WTC11 (cell line): ENCODE measurements at regions not wholly inside any gene's neighbourhood (a gene's known extent, or its start where the extent isn't known, plus 50 kb on each side); places are given as distances from the start of the nearest gene placed in this dataset.

Source experiments
- ATAC-seq: fragments of 200-7000 bp; cut with Tn5 transposase; 2 replicates; pipeline ENCODE4 v1.10.0; 2021; ENCODE audit warnings: mild to moderate bottlenecking, moderate library complexity
- CTCF ChIA-PET: fragments of 300-600 bp; sonication (Branson Sonifier 250); formaldehyde crosslinking; loops from one replicate; lab custom pipeline; 2021; ENCODE audit warnings: antibody characterized with exemption; lab: Charles Lee
- POLR2A ChIA-PET: fragments of 350-600 bp; sonication (Branson Sonifier 250); formaldehyde crosslinking; loops from one replicate; lab custom pipeline; 2021; ENCODE audit warnings: antibody characterized with exemption; lab: Charles Lee
- DNase-seq: peaks from one replicate; pipeline ENCODE4 v3.0.0; 2021; ENCODE audit warnings: low spot score
- H3K27ac Mint-ChIP-seq: 2 replicates; pipeline ENCODE4 v1.8.0; 2021; ENCODE audit warnings: mixed read lengths
- H3K27me3 Mint-ChIP-seq: 2 replicates; pipeline ENCODE4 v1.8.0; 2021; ENCODE audit warnings: low read depth, mild to moderate bottlenecking, moderate library complexity, mixed read lengths
- H3K36me3 Mint-ChIP-seq: 2 replicates; pipeline ENCODE4 v1.8.0; 2021; ENCODE audit warnings: mixed read lengths
- H3K4me1 Mint-ChIP-seq: 2 replicates; pipeline ENCODE4 v1.8.0; 2022; ENCODE audit warnings: mixed read lengths
- H3K4me3 Mint-ChIP-seq: 2 replicates; pipeline ENCODE4 v1.8.0; 2021; ENCODE audit warnings: mild to moderate bottlenecking, moderate library complexity, mixed read lengths
- H3K9me3 Mint-ChIP-seq: 2 replicates; pipeline ENCODE4 v1.8.0; 2021; ENCODE audit warnings: mixed read lengths
- ATF3 ChIP-seq: sonication (generic); formaldehyde crosslinking; conservative IDR thresholded peaks from 2 replicates; pipeline ENCODE4 v1.8.1; 2022; ENCODE audit warnings: mild to moderate bottlenecking, missing genetic modification reagents
- ESRRA ChIP-seq: sonication (generic); formaldehyde crosslinking; IDR thresholded peaks from 2 replicates; pipeline ENCODE4 v1.8.1; 2022; ENCODE audit warnings: mild to moderate bottlenecking, missing genetic modification reagents, borderline replicate concordance
- FOXP1 ChIP-seq: sonication (generic); formaldehyde crosslinking; IDR thresholded peaks from 2 replicates; pipeline ENCODE4 v1.8.0; 2022; ENCODE audit warnings: missing genetic modification reagents, mild to moderate bottlenecking, moderate library complexity, borderline replicate concordance
- GABPB1 ChIP-seq: sonication (generic); formaldehyde crosslinking; IDR thresholded peaks from 2 replicates; pipeline ENCODE4 v1.8.1; 2023; ENCODE audit warnings: mild to moderate bottlenecking, missing genetic modification reagents
- GTF2I ChIP-seq: fragments of 250-450 bp; sonication (Bioruptor Pico); conservative IDR thresholded peaks from 2 replicates; pipeline ENCODE4 v1.4.0; 2021; ENCODE audit warnings: mild to moderate bottlenecking
- HMGA2 ChIP-seq: fragments of 250-450 bp; sonication (Bioruptor Pico); IDR thresholded peaks from 2 replicates; pipeline ENCODE4 v1.4.0; 2021; ENCODE audit warnings: mild to moderate bottlenecking, moderate library complexity
- JAZF1 ChIP-seq: fragments of 250-450 bp; sonication (Bioruptor Pico); IDR thresholded peaks from 2 replicates; pipeline ENCODE4 v1.9.0; 2021; ENCODE audit warnings: moderate library complexity, mild to moderate bottlenecking, inconsistent platforms
- NFE2L1 ChIP-seq: sonication (generic); formaldehyde crosslinking; IDR thresholded peaks from 2 replicates; pipeline ENCODE4 v1.8.1; 2023; ENCODE audit warnings: missing genetic modification reagents
- PRRX2 ChIP-seq: fragments of 250-450 bp; sonication (Bioruptor Pico); IDR thresholded peaks from 2 replicates; pipeline ENCODE4 v1.8.0; 2021; ENCODE audit warnings: mild to moderate bottlenecking
- TEAD1 ChIP-seq: sonication (generic); formaldehyde crosslinking; IDR thresholded peaks from 2 replicates; pipeline ENCODE4 v1.8.0; 2022; ENCODE audit warnings: mild to moderate bottlenecking, missing genetic modification reagents
- TP53 ChIP-seq: sonication (generic); formaldehyde crosslinking; IDR thresholded peaks from 2 replicates; pipeline ENCODE4 v1.8.1; 2023; ENCODE audit warnings: mild to moderate bottlenecking, missing genetic modification reagents
- USF2 ChIP-seq: sonication (generic); formaldehyde crosslinking; IDR thresholded peaks from 2 replicates; pipeline ENCODE4 v1.8.1; 2023; ENCODE audit warnings: mild to moderate bottlenecking, missing genetic modification reagents, moderate library complexity
- ZBTB21 ChIP-seq: sonication (generic); formaldehyde crosslinking; IDR thresholded peaks from 2 replicates; pipeline ENCODE4 v1.8.1; 2023; ENCODE audit warnings: mild to moderate bottlenecking, missing genetic modification reagents, borderline replicate concordance
- ZBTB43 ChIP-seq: sonication (generic); formaldehyde crosslinking; IDR thresholded peaks from 2 replicates; pipeline ENCODE4 v1.8.1; 2023; ENCODE audit warnings: mild to moderate bottlenecking, missing genetic modification reagents
- ZNF138 ChIP-seq: sonication (generic); formaldehyde crosslinking; conservative IDR thresholded peaks from 2 replicates; pipeline ENCODE4 v1.8.1; 2022; ENCODE audit warnings: mild to moderate bottlenecking, moderate library complexity, missing genetic modification reagents
- ZNF416 ChIP-seq: fragments of 250-450 bp; sonication (Bioruptor Pico); IDR thresholded peaks from 2 replicates; pipeline ENCODE4 v1.9.0; 2021; ENCODE audit warnings: mild to moderate bottlenecking, inconsistent platforms
- ZSCAN18 ChIP-seq: fragments of 250-450 bp; sonication (Bioruptor Pico); IDR thresholded peaks from 2 replicates; pipeline ENCODE4 v2.1.2; 2022; ENCODE audit warnings: mild to moderate bottlenecking, moderate library complexity
- TF ChIP-seq, protein P1 (sequence below): sonication (generic); formaldehyde crosslinking; IDR thresholded peaks from 2 replicates; pipeline ENCODE4 v1.8.1; 2023; ENCODE audit warnings: mild to moderate bottlenecking, moderate library complexity, missing genetic modification reagents
- TF ChIP-seq, protein P2 (sequence below): sonication (generic); formaldehyde crosslinking; IDR thresholded peaks from 2 replicates; pipeline ENCODE4 v1.8.0; 2023; ENCODE audit warnings: missing genetic modification reagents, mild to moderate bottlenecking, borderline replicate concordance
- TF ChIP-seq, protein P3 (sequence below): sonication (generic); formaldehyde crosslinking; IDR thresholded peaks from 2 replicates; pipeline ENCODE4 v1.8.1; 2022; ENCODE audit warnings: low read depth, missing genetic modification reagents, borderline replicate concordance

- TF ChIP-seq, protein P1, sequence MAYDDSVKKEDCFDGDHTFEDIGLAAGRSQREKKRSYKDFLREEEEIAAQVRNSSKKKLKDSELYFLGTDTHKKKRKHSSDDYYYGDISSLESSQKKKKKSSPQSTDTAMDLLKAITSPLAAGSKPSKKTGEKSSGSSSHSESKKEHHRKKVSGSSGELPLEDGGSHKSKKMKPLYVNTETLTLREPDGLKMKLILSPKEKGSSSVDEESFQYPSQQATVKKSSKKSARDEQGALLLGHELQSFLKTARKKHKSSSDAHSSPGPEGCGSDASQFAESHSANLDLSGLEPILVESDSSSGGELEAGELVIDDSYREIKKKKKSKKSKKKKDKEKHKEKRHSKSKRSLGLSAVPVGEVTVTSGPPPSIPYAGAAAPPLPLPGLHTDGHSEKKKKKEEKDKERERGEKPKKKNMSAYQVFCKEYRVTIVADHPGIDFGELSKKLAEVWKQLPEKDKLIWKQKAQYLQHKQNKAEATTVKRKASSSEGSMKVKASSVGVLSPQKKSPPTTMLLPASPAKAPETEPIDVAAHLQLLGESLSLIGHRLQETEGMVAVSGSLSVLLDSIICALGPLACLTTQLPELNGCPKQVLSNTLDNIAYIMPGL (CRISPR knock-in tag), result no peak
Observed at GRCh38 chr2:114085992-114086391, 196.1 kb downstream of the ACTR3 start (continued).

DNA sequence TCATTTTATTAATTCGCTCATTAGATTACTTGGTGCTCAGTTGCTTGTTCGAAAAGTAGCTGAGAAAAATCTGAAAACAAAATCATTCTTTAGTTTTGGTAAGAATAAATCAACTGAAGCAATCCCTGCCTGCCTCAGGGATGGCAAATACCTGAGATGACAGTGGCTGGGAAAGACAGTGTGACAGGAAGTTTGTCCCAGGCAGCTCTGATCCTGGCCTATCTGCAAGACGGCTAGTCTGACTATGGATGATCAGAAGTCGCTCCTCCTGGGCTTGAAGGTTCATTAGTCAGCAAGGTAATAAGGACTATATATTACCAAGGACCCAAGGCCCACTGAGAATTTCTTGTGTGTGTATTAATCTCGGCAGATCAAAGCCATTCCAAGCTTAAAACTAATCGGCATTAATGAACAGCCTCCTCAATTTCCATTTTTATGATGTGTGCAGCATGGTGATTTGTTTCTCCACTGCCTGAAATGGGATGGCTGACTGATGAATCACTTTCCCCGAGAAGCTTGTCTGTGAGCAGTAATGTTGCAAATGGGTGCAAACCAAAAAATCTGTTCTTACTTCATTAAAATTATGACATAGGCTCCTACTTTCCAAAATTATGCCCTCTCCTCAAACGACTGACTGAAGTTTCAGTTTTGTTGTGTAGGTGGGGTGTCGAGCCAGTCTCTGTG lies 199.9 kb downstream of the ACTR3 start:
- ChIA-PET CTCF (no interaction called here), POLR2A (no interaction called here)
- Mint-ChIP-seq H3K9me3 (peaks cover 52% of the 10 kb centered on the region), H3K36me3 (peaks cover 20% of the 10 kb centered on the region; the same call in 1 of the 2 replicates), H3K27ac (no peak overlapping the region), H3K27me3 (no peaks in the 10 kb centered on the region), H3K4me1 (no peaks in the 10 kb centered on the region), H3K4me3 (no peak overlapping the region)
- DNase-seq (no peak), ATAC-seq (no peak)
- TF ChIP-seq JAZF1 (no peak), NFE2L1 (CRISPR knock-in tag) (no peak), ZSCAN18 (CRISPR knock-in tag) (no peak), TEAD1 (no peak), ZBTB21 (no peak), USF2 (CRISPR knock-in tag) (no peak), HMGA2 (CRISPR knock-in tag) (no peak), GABPB1 (CRISPR knock-in tag) (no peak), ZNF138 (no peak), ESRRA (CRISPR knock-in tag) (no peak)
- TF ChIP-seq, protein P2, sequence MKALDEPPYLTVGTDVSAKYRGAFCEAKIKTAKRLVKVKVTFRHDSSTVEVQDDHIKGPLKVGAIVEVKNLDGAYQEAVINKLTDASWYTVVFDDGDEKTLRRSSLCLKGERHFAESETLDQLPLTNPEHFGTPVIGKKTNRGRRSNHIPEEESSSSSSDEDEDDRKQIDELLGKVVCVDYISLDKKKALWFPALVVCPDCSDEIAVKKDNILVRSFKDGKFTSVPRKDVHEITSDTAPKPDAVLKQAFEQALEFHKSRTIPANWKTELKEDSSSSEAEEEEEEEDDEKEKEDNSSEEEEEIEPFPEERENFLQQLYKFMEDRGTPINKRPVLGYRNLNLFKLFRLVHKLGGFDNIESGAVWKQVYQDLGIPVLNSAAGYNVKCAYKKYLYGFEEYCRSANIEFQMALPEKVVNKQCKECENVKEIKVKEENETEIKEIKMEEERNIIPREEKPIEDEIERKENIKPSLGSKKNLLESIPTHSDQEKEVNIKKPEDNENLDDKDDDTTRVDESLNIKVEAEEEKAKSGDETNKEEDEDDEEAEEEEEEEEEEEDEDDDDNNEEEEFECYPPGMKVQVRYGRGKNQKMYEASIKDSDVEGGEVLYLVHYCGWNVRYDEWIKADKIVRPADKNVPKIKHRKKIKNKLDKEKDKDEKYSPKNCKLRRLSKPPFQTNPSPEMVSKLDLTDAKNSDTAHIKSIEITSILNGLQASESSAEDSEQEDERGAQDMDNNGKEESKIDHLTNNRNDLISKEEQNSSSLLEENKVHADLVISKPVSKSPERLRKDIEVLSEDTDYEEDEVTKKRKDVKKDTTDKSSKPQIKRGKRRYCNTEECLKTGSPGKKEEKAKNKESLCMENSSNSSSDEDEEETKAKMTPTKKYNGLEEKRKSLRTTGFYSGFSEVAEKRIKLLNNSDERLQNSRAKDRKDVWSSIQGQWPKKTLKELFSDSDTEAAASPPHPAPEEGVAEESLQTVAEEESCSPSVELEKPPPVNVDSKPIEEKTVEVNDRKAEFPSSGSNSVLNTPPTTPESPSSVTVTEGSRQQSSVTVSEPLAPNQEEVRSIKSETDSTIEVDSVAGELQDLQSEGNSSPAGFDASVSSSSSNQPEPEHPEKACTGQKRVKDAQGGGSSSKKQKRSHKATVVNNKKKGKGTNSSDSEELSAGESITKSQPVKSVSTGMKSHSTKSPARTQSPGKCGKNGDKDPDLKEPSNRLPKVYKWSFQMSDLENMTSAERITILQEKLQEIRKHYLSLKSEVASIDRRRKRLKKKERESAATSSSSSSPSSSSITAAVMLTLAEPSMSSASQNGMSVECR (CRISPR knock-in tag), result no peak

GRCh38 chr2:114091010-114091409 lies 201.1 kb downstream of the ACTR3 start:
- no peaks in the 10 kb centered on the region for H3K4me1 Mint-ChIP-seq
- DNase-seq, result no peak
- no peak overlapping the region for H3K27ac Mint-ChIP-seq
- ChIA-PET CTCF (no interaction called here), POLR2A (no interaction called here)
- no peaks in the 10 kb centered on the region for H3K27me3 Mint-ChIP-seq
- no peak for ATAC-seq
- H3K4me3 Mint-ChIP-seq, result no peak overlapping the region
- H3K9me3 Mint-ChIP-seq, result peaks cover 57% of the 10 kb centered on the region
- H3K36me3 Mint-ChIP-seq, result peaks cover 25% of the 10 kb centered on the region
- TF ChIP-seq ZBTB43 (CRISPR knock-in tag), result no peak
- no peak for TF ChIP-seq ZNF416 (CRISPR knock-in tag)
- no peak for TF ChIP-seq JAZF1
- TF ChIP-seq ATF3 (CRISPR knock-in tag), result no peak
- no peak for TF ChIP-seq PRRX2 (CRISPR knock-in tag)
- no peak for TF ChIP-seq GTF2I (CRISPR knock-in tag)
- no peak for TF ChIP-seq TP53 (CRISPR knock-in tag)
- TF ChIP-seq ESRRA (CRISPR knock-in tag), result no peak
- TF ChIP-seq, protein P3, sequence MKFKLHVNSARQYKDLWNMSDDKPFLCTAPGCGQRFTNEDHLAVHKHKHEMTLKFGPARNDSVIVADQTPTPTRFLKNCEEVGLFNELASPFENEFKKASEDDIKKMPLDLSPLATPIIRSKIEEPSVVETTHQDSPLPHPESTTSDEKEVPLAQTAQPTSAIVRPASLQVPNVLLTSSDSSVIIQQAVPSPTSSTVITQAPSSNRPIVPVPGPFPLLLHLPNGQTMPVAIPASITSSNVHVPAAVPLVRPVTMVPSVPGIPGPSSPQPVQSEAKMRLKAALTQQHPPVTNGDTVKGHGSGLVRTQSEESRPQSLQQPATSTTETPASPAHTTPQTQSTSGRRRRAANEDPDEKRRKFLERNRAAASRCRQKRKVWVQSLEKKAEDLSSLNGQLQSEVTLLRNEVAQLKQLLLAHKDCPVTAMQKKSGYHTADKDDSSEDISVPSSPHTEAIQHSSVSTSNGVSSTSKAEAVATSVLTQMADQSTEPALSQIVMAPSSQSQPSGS, result no peak
- TF ChIP-seq FOXP1 (CRISPR knock-in tag), result no peak
